SJSA1 (cell line): ENCODE measurements at regions not wholly inside any gene's neighbourhood (a gene's known extent, or its start where the extent isn't known, plus 50 kb on each side); places are given as distances from the start of the nearest gene placed in this dataset.

Experiments
- DNase-seq, 2 experiments: peaks; one replicate each; pipeline ENCODE4 v3.0.0-alpha.2; 2015 to 2020; ENCODE audit warnings: low spot score in 2 of 2, low read depth in 1 of 2
- H3K27ac ChIP-seq: fragments of 250-450 bp; sonication (Bioruptor Pico); 2 replicates; pipeline ENCODE4 v1.5.1; 2020; ENCODE audit warnings: mild to moderate bottlenecking, moderate library complexity
- H3K27me3 ChIP-seq: fragments of 250-450 bp; sonication (Bioruptor Pico); replicated peaks from 2 replicates; pipeline ENCODE4 v1.5.1; 2020; ENCODE audit warnings: mild to moderate bottlenecking, moderate library complexity
- H3K36me3 ChIP-seq: fragments of 250-450 bp; sonication (Bioruptor Pico); 2 replicates; pipeline ENCODE4 v1.5.1; 2020; ENCODE audit warnings: mild to moderate bottlenecking
- H3K4me1 ChIP-seq: fragments of 250-450 bp; sonication (Bioruptor Pico); replicated peaks from 2 replicates; pipeline ENCODE4 v1.6.1; 2021; ENCODE audit warnings: mild to moderate bottlenecking
- H3K4me3 ChIP-seq: fragments of 250-450 bp; sonication (Bioruptor Pico); 2 replicates; pipeline ENCODE4 v1.5.1; 2020; ENCODE audit warnings: mild to moderate bottlenecking
- H3K9me3 ChIP-seq: fragments of 250-450 bp; sonication (Bioruptor Pico); replicated peaks from 2 replicates; pipeline ENCODE4 v1.5.1; 2020; ENCODE audit warnings: mild to moderate bottlenecking

- Histone ChIP-seq H3K27me3 (no peaks in the 10 kb centered on the region), H3K9me3 (no peaks in the 10 kb centered on the region; the same call in 1 of the 2 replicates), H3K4me3 (no peak overlapping the region), H3K4me1 (peaks cover 38% of the 10 kb centered on the region), H3K36me3 (no peaks in the 10 kb centered on the region), H3K27ac (no peak overlapping the region)
- DNase-seq: no peak
Measured at GRCh38 chr2:71827973-71828372, 319.7 kb downstream of the CYP26B1 start.

GRCh38 chr2:71827524-71827901 lies 320.1 kb downstream of the CYP26B1 start:
- Histone ChIP-seq H3K27ac (no peak overlapping the region), H3K4me3 (no peak overlapping the region), H3K9me3 (no peaks in the 10 kb centered on the region; the same call in none of the 2 replicates), H3K4me1 (peaks cover 33% of the 10 kb centered on the region), H3K36me3 (no peaks in the 10 kb centered on the region), H3K27me3 (no peaks in the 10 kb centered on the region)
- no peak for DNase-seq

- Histone ChIP-seq H3K4me3 (no peak overlapping the region), H3K27me3 (no peaks in the 10 kb centered on the region), H3K4me1 (peaks cover 28% of the 10 kb centered on the region), H3K36me3 (no peaks in the 10 kb centered on the region), H3K9me3 (no peaks in the 10 kb centered on the region; the same call in none of the 2 replicates), H3K27ac (no peak overlapping the region)
- DNase-seq: no peak
Measured at GRCh38 chr2:71826826-71827523, 320.7 kb downstream of the CYP26B1 start.

GRCh38 chr2:71826299-71826698 lies 321.4 kb downstream of the CYP26B1 start:
- H3K9me3 ChIP-seq: no peaks in the 10 kb centered on the region; the same call in none of the 2 replicates
- H3K27me3 ChIP-seq: no peaks in the 10 kb centered on the region
- H3K27ac ChIP-seq: no peak overlapping the region
- H3K4me3 ChIP-seq: no peak overlapping the region
- no peak for DNase-seq
- no peaks in the 10 kb centered on the region for H3K36me3 ChIP-seq
- H3K4me1 ChIP-seq: peaks cover 21% of the 10 kb centered on the region

- Histone ChIP-seq H3K4me3 (no peak overlapping the region), H3K4me1 (peaks cover 2% of the 10 kb centered on the region), H3K9me3 (no peaks in the 10 kb centered on the region; the same call in none of the 2 replicates), H3K27ac (no peak overlapping the region), H3K27me3 (no peaks in the 10 kb centered on the region), H3K36me3 (no peaks in the 10 kb centered on the region)
- no peak for DNase-seq
Measured at GRCh38 chr2:71824436-71824835, 323.2 kb downstream of the CYP26B1 start.

- no peaks in the 10 kb centered on the region for H3K36me3 ChIP-seq
- H3K9me3 ChIP-seq: no peaks in the 10 kb centered on the region; the same call in none of the 2 replicates
- no peak overlapping the region for H3K27ac ChIP-seq
- H3K4me3 ChIP-seq: no peak overlapping the region
- no peaks in the 10 kb centered on the region for H3K4me1 ChIP-seq
- no peak for DNase-seq
- no peaks in the 10 kb centered on the region for H3K27me3 ChIP-seq
Measured at GRCh38 chr2:71823526-71823925, 324.1 kb downstream of the CYP26B1 start.

- Histone ChIP-seq H3K27ac (no peak overlapping the region), H3K4me3 (no peak overlapping the region), H3K36me3 (no peaks in the 10 kb centered on the region), H3K27me3 (no peaks in the 10 kb centered on the region), H3K4me1 (no peaks in the 10 kb centered on the region), H3K9me3 (no peaks in the 10 kb centered on the region; the same call in none of the 2 replicates)
- no peak for DNase-seq
Measured at GRCh38 chr2:71822463-71822862, 325.2 kb downstream of the CYP26B1 start.

- H3K4me3 ChIP-seq: no peak overlapping the region
- DNase-seq: no peak
- H3K36me3 ChIP-seq: no peaks in the 10 kb centered on the region
- H3K9me3 ChIP-seq: no peaks in the 10 kb centered on the region; the same call in none of the 2 replicates
- H3K4me1 ChIP-seq: no peaks in the 10 kb centered on the region
- H3K27ac ChIP-seq: no peak overlapping the region
- no peaks in the 10 kb centered on the region for H3K27me3 ChIP-seq
Measured at GRCh38 chr2:71821856-71822255, 325.8 kb downstream of the CYP26B1 start.

- Histone ChIP-seq H3K27ac (no peak overlapping the region), H3K4me1 (peaks cover 9% of the 10 kb centered on the region)
- DNase-seq: no peak
Measured at GRCh38 chr2:71816815-71817214, 330.8 kb downstream of the CYP26B1 start.

GRCh38 chr2:71815701-71816474 lies 331.8 kb downstream of the CYP26B1 start:
- Histone ChIP-seq H3K4me1 (peaks cover 9% of the 10 kb centered on the region), H3K4me3 (no peak overlapping the region), H3K27me3 (no peaks in the 10 kb centered on the region), H3K36me3 (no peaks in the 10 kb centered on the region), H3K27ac (no peak overlapping the region), H3K9me3 (no peaks in the 10 kb centered on the region)
- no peak for DNase-seq

More at GRCh38 chr2:71816815-71817214, 330.8 kb downstream of the CYP26B1 start:
- H3K36me3 ChIP-seq: no peaks in the 10 kb centered on the region
- H3K9me3 ChIP-seq: no peaks in the 10 kb centered on the region
- no peak overlapping the region for H3K4me3 ChIP-seq
- H3K27me3 ChIP-seq: no peaks in the 10 kb centered on the region

- peaks cover 9% of the 10 kb centered on the region for H3K4me1 ChIP-seq
- DNase-seq: no peak
- no peaks in the 10 kb centered on the region for H3K9me3 ChIP-seq
- no peak overlapping the region for H3K27ac ChIP-seq
- no peaks in the 10 kb centered on the region for H3K27me3 ChIP-seq
- no peaks in the 10 kb centered on the region for H3K36me3 ChIP-seq
- H3K4me3 ChIP-seq: no peak overlapping the region
Measured at GRCh38 chr2:71814885-71815284, 332.8 kb downstream of the CYP26B1 start.

GRCh38 chr2:71813807-71814470 lies 333.7 kb downstream of the CYP26B1 start:
- Histone ChIP-seq H3K9me3 (no peaks in the 10 kb centered on the region), H3K27ac (no peak overlapping the region), H3K36me3 (no peaks in the 10 kb centered on the region), H3K27me3 (no peaks in the 10 kb centered on the region), H3K4me3 (no peak overlapping the region), H3K4me1 (peaks cover 9% of the 10 kb centered on the region)
- DNase-seq: peak in 1 of 2 experiments; percentile 34

- Histone ChIP-seq H3K4me3 (no peak overlapping the region), H3K4me1 (peaks cover 9% of the 10 kb centered on the region), H3K9me3 (no peaks in the 10 kb centered on the region), H3K27me3 (no peaks in the 10 kb centered on the region), H3K27ac (no peak overlapping the region), H3K36me3 (no peaks in the 10 kb centered on the region)
- DNase-seq: no peak
Measured at GRCh38 chr2:71813315-71813714, 334.3 kb downstream of the CYP26B1 start.

- Histone ChIP-seq H3K36me3 (no peaks in the 10 kb centered on the region), H3K9me3 (no peaks in the 10 kb centered on the region), H3K4me1 (peaks cover 9% of the 10 kb centered on the region), H3K27me3 (no peaks in the 10 kb centered on the region), H3K4me3 (no peak overlapping the region), H3K27ac (no peak overlapping the region)
- no peak for DNase-seq
Measured at GRCh38 chr2:71812736-71813135, 334.9 kb downstream of the CYP26B1 start.
